Testis (tissue), 2 donors: ENCODE measurements at regions not wholly inside any gene's neighbourhood (a gene's known extent, or its start where the extent isn't known, plus 50 kb on each side); places are given as distances from the start of the nearest gene placed in this dataset.

ENCODE experiments used
- DNase-seq: peaks from one replicate; pipeline ENCODE4 v3.0.0-alpha.2; 2019
- H3K27ac ChIP-seq, 2 donors: fragments of 200-600 bp; sonication (generic); one replicate each; pipeline ENCODE4 v1.5.1; 2019
- H3K27me3 ChIP-seq: fragments of 200-600 bp; sonication (generic); one replicate; pipeline ENCODE4 v1.5.1; 2019
- H3K36me3 ChIP-seq: fragments of 200-600 bp; sonication (generic); one replicate; pipeline ENCODE4 v1.5.1; 2017; ENCODE audit warnings: low read depth; ENCODE audit errors: missing control alignments
- H3K4me1 ChIP-seq: fragments of 200-600 bp; sonication (generic); one replicate; pipeline ENCODE4 v1.5.1; 2019
- H3K4me3 ChIP-seq, 2 donors: fragments of 200-600 bp; sonication (generic); one replicate each; pipeline ENCODE4 v1.5.1; 2017 to 2019
- H3K9me3 ChIP-seq: fragments of 200-600 bp; sonication (generic); one replicate; pipeline ENCODE4 v1.5.1; 2017
- POLR2A ChIP-seq: fragments of 450-650 bp; IDR thresholded peaks from one replicate; pipeline ENCODE4 v1.6.1; 2017; ENCODE audit warnings: antibody characterized with exemption, mild to moderate bottlenecking, moderate library complexity
- WGBS, 2 donors: methylation state at CpG; one replicate each; pipeline ENCODE4 v1.1.5; 2018; 5-methylcytosine and 5-hydroxymethylcytosine counted together
- intact Hi-C: fragments of 100-400 bp; cut with DNase I; formaldehyde crosslinking; loops from one replicate; pipeline ENCODE4 v1.15.1; 2023; ENCODE audit warnings: low total_unique reads
- TF ChIP-seq, protein P1 (sequence below), 3 experiments: fragments of 450-650 bp in 2 of 3; fragments of 200-600 bp in 1 of 3; sonication (generic) in 1 of 3; IDR thresholded peaks; one replicate each; pipeline ENCODE4 v1.5.1; 2016 to 2019; ENCODE audit warnings: antibody characterized with exemption in 3 of 3, mild to moderate bottlenecking in 2 of 3, moderate library complexity in 1 of 3

DNA sequence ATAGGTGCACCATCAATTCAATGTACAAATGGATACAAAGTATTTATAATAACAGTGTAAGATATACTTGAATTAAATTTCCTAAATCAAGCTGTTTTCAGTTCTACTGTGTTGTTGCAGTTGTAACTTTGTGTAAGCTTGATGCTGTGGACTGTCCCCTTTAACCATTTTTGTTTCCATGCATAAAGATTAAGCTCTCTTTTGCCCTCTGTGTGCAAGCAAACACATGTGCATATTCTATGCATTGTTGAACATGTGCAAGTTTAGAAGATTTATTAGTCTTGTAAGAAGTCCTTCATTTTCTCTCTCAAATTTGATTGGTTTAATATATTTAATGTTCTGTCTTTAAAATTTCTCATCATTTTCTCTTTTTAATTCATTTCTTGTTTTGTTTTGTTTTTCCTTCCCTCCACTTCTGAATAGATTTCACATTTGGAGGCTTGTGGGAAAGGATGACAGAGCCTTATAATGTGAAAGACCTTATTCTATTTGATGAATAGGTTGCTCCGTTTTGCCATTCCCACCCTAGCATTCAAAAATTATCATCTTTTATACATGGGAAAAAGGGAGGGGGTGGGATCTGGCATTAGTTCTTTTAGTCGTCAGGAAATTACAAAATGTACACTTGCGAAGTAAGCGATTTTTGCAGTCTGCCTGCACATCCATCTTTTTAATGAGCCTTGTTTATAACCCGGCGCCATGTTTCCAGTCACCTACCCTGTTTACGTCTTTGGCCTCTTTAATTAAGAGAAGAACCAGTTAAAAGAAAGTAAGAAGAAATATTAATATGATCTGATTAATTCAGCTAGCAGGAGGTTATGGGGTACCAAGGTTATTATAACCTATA lies 961.5 kb upstream of the NR2F2 start:
- Histone ChIP-seq H3K4me1 (no peaks in the 10 kb centered on the region), H3K4me3 (no peak overlapping the region), H3K36me3 (no peaks in the 10 kb centered on the region), H3K9me3 (no peaks in the 10 kb centered on the region), H3K27ac (no peak overlapping the region), H3K27me3 (no peaks in the 10 kb centered on the region)
- no peak for DNase-seq
- WGBS, 2 donors, result 79 to 80% methylated on average over 7 of the region's 7 CpGs
- TF ChIP-seq POLR2A, result no peak
- TF ChIP-seq, protein P1, sequence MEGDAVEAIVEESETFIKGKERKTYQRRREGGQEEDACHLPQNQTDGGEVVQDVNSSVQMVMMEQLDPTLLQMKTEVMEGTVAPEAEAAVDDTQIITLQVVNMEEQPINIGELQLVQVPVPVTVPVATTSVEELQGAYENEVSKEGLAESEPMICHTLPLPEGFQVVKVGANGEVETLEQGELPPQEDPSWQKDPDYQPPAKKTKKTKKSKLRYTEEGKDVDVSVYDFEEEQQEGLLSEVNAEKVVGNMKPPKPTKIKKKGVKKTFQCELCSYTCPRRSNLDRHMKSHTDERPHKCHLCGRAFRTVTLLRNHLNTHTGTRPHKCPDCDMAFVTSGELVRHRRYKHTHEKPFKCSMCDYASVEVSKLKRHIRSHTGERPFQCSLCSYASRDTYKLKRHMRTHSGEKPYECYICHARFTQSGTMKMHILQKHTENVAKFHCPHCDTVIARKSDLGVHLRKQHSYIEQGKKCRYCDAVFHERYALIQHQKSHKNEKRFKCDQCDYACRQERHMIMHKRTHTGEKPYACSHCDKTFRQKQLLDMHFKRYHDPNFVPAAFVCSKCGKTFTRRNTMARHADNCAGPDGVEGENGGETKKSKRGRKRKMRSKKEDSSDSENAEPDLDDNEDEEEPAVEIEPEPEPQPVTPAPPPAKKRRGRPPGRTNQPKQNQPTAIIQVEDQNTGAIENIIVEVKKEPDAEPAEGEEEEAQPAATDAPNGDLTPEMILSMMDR (IDR thresholded peaks at IDR 0.05), result no peak
- intact Hi-C loops, result no loop called here

DNA sequence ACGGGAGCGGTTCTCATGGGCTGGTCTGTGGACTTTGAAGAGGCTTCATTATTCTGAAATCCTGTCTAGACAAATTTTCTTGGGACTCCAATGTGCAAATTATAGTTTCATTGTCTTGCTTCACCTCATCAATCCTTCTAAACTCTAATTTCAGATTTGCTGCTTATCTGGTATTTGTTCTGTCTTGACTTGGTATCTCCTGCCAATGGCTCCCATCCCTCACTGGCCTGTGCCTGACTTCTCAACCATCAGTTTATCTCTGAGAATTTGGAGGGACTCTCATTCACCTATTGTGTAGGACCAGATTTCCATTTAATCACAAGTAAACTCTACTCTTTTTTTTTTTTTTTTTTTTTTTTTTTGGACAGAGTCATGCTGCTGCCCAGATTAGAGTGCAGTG lies 960.2 kb upstream of the NR2F2 start:
- H3K4me3 ChIP-seq, result no peak overlapping the region
- H3K9me3 ChIP-seq, result no peaks in the 10 kb centered on the region
- DNase-seq, result no peak
- WGBS, 2 donors, result 78 to 92% methylated on average over 2 of the region's 2 CpGs
- H3K27me3 ChIP-seq, result no peaks in the 10 kb centered on the region
- H3K4me1 ChIP-seq, result no peaks in the 10 kb centered on the region
- intact Hi-C loops, result no loop called here
- no peaks in the 10 kb centered on the region for H3K36me3 ChIP-seq
- H3K27ac ChIP-seq, result no peak overlapping the region
- TF ChIP-seq, protein P1 (IDR thresholded peaks at IDR 0.05), result no peak
- TF ChIP-seq POLR2A, result no peak

DNA sequence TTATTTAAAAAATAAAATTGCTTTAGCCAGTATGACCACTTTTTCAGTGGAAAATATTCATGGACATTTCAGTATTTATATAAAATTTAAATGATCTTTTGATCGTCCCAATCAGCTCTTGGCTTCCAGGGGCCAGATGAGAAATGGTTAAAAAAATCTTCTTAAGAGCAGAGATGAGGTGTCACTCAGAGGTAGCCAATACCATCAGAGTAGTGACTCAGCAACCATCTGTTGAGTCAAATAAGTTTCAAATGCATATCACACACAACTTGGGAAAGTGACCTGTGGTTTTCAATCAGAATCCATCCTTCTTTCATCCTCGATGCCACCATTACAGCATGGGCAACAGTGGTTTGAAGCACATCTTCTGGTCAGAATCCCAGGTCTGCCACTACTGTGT lies 958.8 kb upstream of the NR2F2 start:
- no peaks in the 10 kb centered on the region for H3K4me1 ChIP-seq
- no peaks in the 10 kb centered on the region for H3K36me3 ChIP-seq
- intact Hi-C loops, result no loop called here
- no peak for TF ChIP-seq POLR2A
- TF ChIP-seq, protein P1 (IDR thresholded peaks at IDR 0.05), result no peak
- no peak overlapping the region for H3K27ac ChIP-seq
- no peak for DNase-seq
- no peaks in the 10 kb centered on the region for H3K9me3 ChIP-seq
- WGBS, 2 donors, result 88 to 97% methylated on average over 2 of the region's 2 CpGs
- H3K27me3 ChIP-seq, result no peaks in the 10 kb centered on the region
- no peak overlapping the region for H3K4me3 ChIP-seq

DNA sequence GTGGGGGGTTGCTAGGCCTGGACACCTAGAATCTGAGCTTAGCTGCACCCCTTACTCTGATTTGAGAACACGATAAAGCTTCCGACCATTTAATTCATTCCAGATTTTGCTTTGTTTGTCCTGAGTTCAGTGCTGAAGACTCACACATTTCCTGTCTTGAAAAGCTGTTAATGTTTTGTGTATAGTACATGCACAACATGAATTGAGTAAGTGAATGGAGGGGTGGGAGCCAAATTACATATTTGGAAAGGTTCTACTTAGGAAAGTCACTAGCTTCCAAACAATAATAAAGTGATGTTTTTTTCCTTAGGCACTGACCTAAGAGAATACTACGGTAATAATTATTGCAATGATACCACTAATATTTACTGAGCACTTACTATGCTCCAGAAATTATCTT lies 955.2 kb upstream of the NR2F2 start:
- 82 to 87% methylated on average over 3 of the region's 3 CpGs for WGBS, 2 donors
- no peaks in the 10 kb centered on the region for H3K36me3 ChIP-seq
- TF ChIP-seq, protein P1 (IDR thresholded peaks at IDR 0.05), result no peak
- TF ChIP-seq POLR2A, result no peak
- intact Hi-C loops, result no loop called here
- H3K27ac ChIP-seq, result no peak overlapping the region
- H3K9me3 ChIP-seq, result no peaks in the 10 kb centered on the region
- H3K4me1 ChIP-seq, result no peaks in the 10 kb centered on the region
- no peaks in the 10 kb centered on the region for H3K27me3 ChIP-seq
- no peak for DNase-seq
- no peak overlapping the region for H3K4me3 ChIP-seq
